SK-N-SH treated with all-trans-retinoic acid at 6 μM for 48 hours (cell line): ENCODE measurements at regions not wholly inside any gene's neighbourhood (a gene's known extent, or its start where the extent isn't known, plus 50 kb on each side); places are given as distances from the start of the nearest gene placed in this dataset.

Experiments used
- ARNTL ChIP-seq: fragments of 450-650 bp; formaldehyde crosslinking; IDR thresholded peaks from 2 replicates; pipeline ENCODE4 v1.5.0; 2020; ENCODE audit warnings: low read depth, mild to moderate bottlenecking, moderate library complexity, borderline replicate concordance
- GLIS3 ChIP-seq: fragments of 250-450 bp; sonication (Bioruptor Pico); IDR thresholded peaks from 2 replicates; pipeline ENCODE4 v1.5.0; 2020; ENCODE audit warnings: mild to moderate bottlenecking, moderate library complexity
- ISL1 ChIP-seq: fragments of 250-450 bp; sonication (Bioruptor Pico); IDR thresholded peaks from 2 replicates; pipeline ENCODE4 v2.1.2; 2022; ENCODE audit warnings: mild to moderate bottlenecking, moderate library complexity
- SNAI2 ChIP-seq: fragments of 250-450 bp; sonication (Bioruptor Pico); IDR thresholded peaks from 2 replicates; pipeline ENCODE4 v1.5.0; 2020; ENCODE audit warnings: mild to moderate bottlenecking, moderate library complexity
- TCF4 ChIP-seq: fragments of 250-450 bp; sonication (Bioruptor Pico); IDR thresholded peaks from 2 replicates; pipeline ENCODE4 v1.8.0; 2021; ENCODE audit warnings: mild to moderate bottlenecking, moderate library complexity, borderline replicate concordance
- ZFP3 ChIP-seq: fragments of 250-450 bp; sonication (Bioruptor Pico); IDR thresholded peaks from 2 replicates; pipeline ENCODE4 v1.5.0; 2020; ENCODE audit warnings: mild to moderate bottlenecking, moderate library complexity
- ZFP30 ChIP-seq: fragments of 450-650 bp; formaldehyde crosslinking; IDR thresholded peaks from 2 replicates; pipeline ENCODE4 v1.5.0; 2022; ENCODE audit warnings: mild to moderate bottlenecking, moderate library complexity
- TF ChIP-seq, protein P1 (sequence below): fragments of 250-450 bp; sonication (Bioruptor Pico); IDR thresholded peaks from 2 replicates; pipeline ENCODE4 v1.8.0; 2020; ENCODE audit warnings: mild to moderate bottlenecking, moderate library complexity, borderline replicate concordance
- TF ChIP-seq, protein P2 (sequence below): fragments of 250-450 bp; sonication (Bioruptor Pico); IDR thresholded peaks from 2 replicates; pipeline ENCODE4 v1.5.0; 2020; ENCODE audit warnings: mild to moderate bottlenecking, moderate library complexity
- TF ChIP-seq, protein P3 (sequence below): fragments of 250-450 bp; sonication (Bioruptor Pico); IDR thresholded peaks from 2 replicates; pipeline ENCODE4 v1.8.0; 2021; ENCODE audit warnings: low read depth, mild to moderate bottlenecking, moderate library complexity, borderline replicate concordance

DNA sequence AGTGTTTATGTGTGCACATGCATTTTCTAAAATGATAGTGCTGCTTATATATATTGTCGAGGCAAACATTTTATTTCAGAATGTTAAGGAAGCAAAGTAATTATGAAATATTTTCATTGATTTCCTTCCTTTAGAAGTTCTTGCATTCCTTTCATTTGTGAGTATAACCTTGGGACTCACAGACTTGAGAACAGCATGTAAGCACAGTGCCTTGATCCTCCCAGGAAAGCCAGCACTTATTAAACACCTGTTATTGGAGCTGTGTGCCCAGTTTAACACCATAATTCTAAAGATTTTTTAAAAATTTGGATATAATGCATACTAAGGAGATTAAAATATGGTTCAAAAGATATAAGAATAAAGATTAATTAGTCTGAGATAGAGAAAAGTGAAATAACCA lies 554.4 kb upstream of the FAM98A start:
- TF ChIP-seq, protein P1, sequence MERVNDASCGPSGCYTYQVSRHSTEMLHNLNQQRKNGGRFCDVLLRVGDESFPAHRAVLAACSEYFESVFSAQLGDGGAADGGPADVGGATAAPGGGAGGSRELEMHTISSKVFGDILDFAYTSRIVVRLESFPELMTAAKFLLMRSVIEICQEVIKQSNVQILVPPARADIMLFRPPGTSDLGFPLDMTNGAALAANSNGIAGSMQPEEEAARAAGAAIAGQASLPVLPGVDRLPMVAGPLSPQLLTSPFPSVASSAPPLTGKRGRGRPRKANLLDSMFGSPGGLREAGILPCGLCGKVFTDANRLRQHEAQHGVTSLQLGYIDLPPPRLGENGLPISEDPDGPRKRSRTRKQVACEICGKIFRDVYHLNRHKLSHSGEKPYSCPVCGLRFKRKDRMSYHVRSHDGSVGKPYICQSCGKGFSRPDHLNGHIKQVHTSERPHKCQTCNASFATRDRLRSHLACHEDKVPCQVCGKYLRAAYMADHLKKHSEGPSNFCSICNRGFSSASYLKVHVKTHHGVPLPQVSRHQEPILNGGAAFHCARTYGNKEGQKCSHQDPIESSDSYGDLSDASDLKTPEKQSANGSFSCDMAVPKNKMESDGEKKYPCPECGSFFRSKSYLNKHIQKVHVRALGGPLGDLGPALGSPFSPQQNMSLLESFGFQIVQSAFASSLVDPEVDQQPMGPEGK, result no peak
- TF ChIP-seq ARNTL (CRISPR knock-in tag) (no peak), SNAI2 (CRISPR knock-in tag) (no peak), ISL1 (CRISPR knock-in tag) (no peak), ZFP3 (CRISPR knock-in tag) (no peak), TCF4 (CRISPR knock-in tag) (no peak), GLIS3 (CRISPR knock-in tag) (no peak), ZFP30 (CRISPR knock-in tag) (no peak)
- TF ChIP-seq, protein P2, sequence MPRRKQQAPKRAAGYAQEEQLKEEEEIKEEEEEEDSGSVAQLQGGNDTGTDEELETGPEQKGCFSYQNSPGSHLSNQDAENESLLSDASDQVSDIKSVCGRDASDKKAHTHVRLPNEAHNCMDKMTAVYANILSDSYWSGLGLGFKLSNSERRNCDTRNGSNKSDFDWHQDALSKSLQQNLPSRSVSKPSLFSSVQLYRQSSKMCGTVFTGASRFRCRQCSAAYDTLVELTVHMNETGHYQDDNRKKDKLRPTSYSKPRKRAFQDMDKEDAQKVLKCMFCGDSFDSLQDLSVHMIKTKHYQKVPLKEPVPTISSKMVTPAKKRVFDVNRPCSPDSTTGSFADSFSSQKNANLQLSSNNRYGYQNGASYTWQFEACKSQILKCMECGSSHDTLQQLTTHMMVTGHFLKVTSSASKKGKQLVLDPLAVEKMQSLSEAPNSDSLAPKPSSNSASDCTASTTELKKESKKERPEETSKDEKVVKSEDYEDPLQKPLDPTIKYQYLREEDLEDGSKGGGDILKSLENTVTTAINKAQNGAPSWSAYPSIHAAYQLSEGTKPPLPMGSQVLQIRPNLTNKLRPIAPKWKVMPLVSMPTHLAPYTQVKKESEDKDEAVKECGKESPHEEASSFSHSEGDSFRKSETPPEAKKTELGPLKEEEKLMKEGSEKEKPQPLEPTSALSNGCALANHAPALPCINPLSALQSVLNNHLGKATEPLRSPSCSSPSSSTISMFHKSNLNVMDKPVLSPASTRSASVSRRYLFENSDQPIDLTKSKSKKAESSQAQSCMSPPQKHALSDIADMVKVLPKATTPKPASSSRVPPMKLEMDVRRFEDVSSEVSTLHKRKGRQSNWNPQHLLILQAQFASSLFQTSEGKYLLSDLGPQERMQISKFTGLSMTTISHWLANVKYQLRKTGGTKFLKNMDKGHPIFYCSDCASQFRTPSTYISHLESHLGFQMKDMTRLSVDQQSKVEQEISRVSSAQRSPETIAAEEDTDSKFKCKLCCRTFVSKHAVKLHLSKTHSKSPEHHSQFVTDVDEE (CRISPR knock-in tag), result no peak
- TF ChIP-seq, protein P3, sequence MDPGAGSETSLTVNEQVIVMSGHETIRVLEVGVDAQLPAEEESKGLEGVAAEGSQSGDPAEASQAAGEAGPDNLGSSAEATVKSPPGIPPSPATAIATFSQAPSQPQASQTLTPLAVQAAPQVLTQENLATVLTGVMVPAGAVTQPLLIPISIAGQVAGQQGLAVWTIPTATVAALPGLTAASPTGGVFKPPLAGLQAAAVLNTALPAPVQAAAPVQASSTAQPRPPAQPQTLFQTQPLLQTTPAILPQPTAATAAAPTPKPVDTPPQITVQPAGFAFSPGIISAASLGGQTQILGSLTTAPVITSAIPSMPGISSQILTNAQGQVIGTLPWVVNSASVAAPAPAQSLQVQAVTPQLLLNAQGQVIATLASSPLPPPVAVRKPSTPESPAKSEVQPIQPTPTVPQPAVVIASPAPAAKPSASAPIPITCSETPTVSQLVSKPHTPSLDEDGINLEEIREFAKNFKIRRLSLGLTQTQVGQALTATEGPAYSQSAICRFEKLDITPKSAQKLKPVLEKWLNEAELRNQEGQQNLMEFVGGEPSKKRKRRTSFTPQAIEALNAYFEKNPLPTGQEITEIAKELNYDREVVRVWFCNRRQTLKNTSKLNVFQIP (CRISPR knock-in tag), result no peak
